Esophagus squamous epithelium (tissue), 5 donors: ENCODE measurements at regions not wholly inside any gene's neighbourhood (a gene's known extent, or its start where the extent isn't known, plus 50 kb on each side); places are given as distances from the start of the nearest gene placed in this dataset.
"Not testable (repeated sequence)": the region's sequence is repeated elsewhere in the genome, so short reads cannot be mapped to it uniquely, and the experiment has no call there.

Experiments used
- DNase-seq: peaks from one replicate; lab custom pipeline; 2025; lab: John Stamatoyannopoulos, UW
- H3K27ac ChIP-seq, 4 donors: fragments of 200-600 bp; sonication (generic); one replicate each; pipeline ENCODE4 v1.5.1; 2016 to 2019; ENCODE audit warnings: mild to moderate bottlenecking in 1 of 4
- H3K27me3 ChIP-seq, 4 donors: fragments of 200-600 bp; sonication (generic); 1 replicate in 3 of 4; 2 replicates in 1 of 4; pipeline versions ENCODE4 v1.5.1 to v1.6.0; 2017 to 2021; ENCODE audit warnings: antibody characterized with exemption in 1 of 4
- H3K36me3 ChIP-seq, 3 donors: fragments of 200-600 bp; sonication (generic); one replicate each; pipeline ENCODE4 v1.5.1; 2016 to 2019
- H3K4me1 ChIP-seq, 3 donors: fragments of 200-600 bp; sonication (generic); one replicate each; pipeline ENCODE4 v1.5.1; 2017 to 2019
- H3K4me3 ChIP-seq, 4 donors: fragments of 200-600 bp; sonication (generic); 1 replicate in 3 of 4; 2 replicates in 1 of 4; pipeline ENCODE4 v1.5.1; 2016 to 2019; ENCODE audit warnings: mild to moderate bottlenecking in 2 of 4, moderate library complexity in 1 of 4
- H3K9me3 ChIP-seq, 3 donors: fragments of 200-600 bp; sonication (generic); one replicate each; pipeline ENCODE4 v1.5.1; 2016 to 2019
- CTCF ChIP-seq, 6 experiments: fragments of 450-650 bp in 4 of 6; fragments of 200-600 bp in 2 of 6; sonication (generic) in 2 of 6; IDR thresholded peaks; one replicate each; pipeline ENCODE4 v1.5.1; 2016 to 2019; ENCODE audit warnings: antibody characterized with exemption in 6 of 6, mild to moderate bottlenecking in 4 of 6, moderate library complexity in 4 of 6
- POLR2A ChIP-seq, 4 donors: fragments of 450-650 bp; IDR thresholded peaks; one replicate each; pipeline ENCODE4 v1.6.1; 2017; ENCODE audit warnings: antibody characterized with exemption in 4 of 4, mild to moderate bottlenecking in 4 of 4, moderate library complexity in 3 of 4
- WGBS, 2 donors: methylation state at CpG; one replicate each; pipeline ENCODE4 v1.1.5; 2018; 5-methylcytosine and 5-hydroxymethylcytosine counted together
- intact Hi-C: fragments of 100-400 bp; cut with DNase I; formaldehyde crosslinking; loops from one replicate; pipeline ENCODE4 v1.15.0; 2022
- donor health status: DM: yes; HTN: yes; CAD: no.

- intact Hi-C loops, result no loop called here
- Histone ChIP-seq H3K27me3 (no peaks in the 10 kb centered on the region), H3K36me3 (no peaks in the 10 kb centered on the region), H3K27ac (no peak overlapping the region), H3K4me3 (no peak overlapping the region), H3K4me1 (no peaks in the 10 kb centered on the region), H3K9me3 (no peaks in the 10 kb centered on the region)
- TF ChIP-seq POLR2A (IDR thresholded peaks at IDR 0.05), result no peak
- no peak for TF ChIP-seq CTCF (IDR thresholded peaks at IDR 0.05)
- 8 to 16% methylated on average over 1 of the region's 1 CpG for whole genome bisulfite sequencing, 2 donors
- DNase-seq, result no peak
Observed at GRCh38 chr18:67402543-67402942, 114.0 kb downstream of the DSEL start.

- Histone ChIP-seq H3K4me3 (no peak overlapping the region), H3K36me3 (no peaks in the 10 kb centered on the region), H3K4me1 (no peaks in the 10 kb centered on the region), H3K9me3 (no peaks in the 10 kb centered on the region), H3K27me3 (no peaks in the 10 kb centered on the region), H3K27ac (no peak overlapping the region)
- no peak for DNase-seq
- TF ChIP-seq CTCF (IDR thresholded peaks at IDR 0.05) (no peak), POLR2A (IDR thresholded peaks at IDR 0.05) (no peak)
- 66 to 80% methylated on average over 4 of the region's 4 CpGs for WGBS, 2 donors
- intact Hi-C loops, result no loop called here
Observed at GRCh38 chr18:67400502-67401117, 115.9 kb downstream of the DSEL start.

DNA sequence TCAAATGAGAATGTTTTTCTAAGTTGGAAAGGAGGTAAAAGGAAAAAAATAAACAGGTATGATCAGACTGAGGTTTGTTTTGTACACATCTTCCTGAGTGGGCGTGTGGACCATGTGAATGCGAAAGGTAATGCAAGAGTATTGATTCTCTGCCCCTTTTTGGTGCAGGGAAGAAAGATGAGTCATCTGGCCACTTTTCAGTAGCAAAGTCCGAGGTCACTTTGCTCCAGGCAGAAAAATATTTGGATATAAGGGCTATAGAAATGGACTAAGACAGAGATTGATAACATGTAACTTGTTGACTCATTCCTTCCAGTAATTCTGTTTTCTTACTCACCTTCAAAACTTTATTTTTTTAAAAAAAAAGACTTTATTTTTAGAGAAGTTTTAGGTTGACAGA lies 130.5 kb downstream of the DSEL start:
- no peak overlapping the region for H3K4me3 ChIP-seq
- no peak overlapping the region for H3K27ac ChIP-seq
- H3K36me3 ChIP-seq, result no peaks in the 10 kb centered on the region
- TF ChIP-seq POLR2A (IDR thresholded peaks at IDR 0.05) (no peak), CTCF (IDR thresholded peaks at IDR 0.05) (no peak)
- no peaks in the 10 kb centered on the region for H3K4me1 ChIP-seq
- 39 to 53% methylated on average over 3 of the region's 3 CpGs for WGBS, 2 donors
- no peaks in the 10 kb centered on the region for H3K27me3 ChIP-seq
- intact Hi-C loops, result no loop called here
- no peak for DNase-seq
- H3K9me3 ChIP-seq, result no peaks in the 10 kb centered on the region

GRCh38 chr18:67385455-67385854 lies 131.1 kb downstream of the DSEL start:
- Histone ChIP-seq H3K9me3 (no peaks in the 10 kb centered on the region), H3K27ac (no peak overlapping the region), H3K4me1 (no peaks in the 10 kb centered on the region), H3K27me3 (no peaks in the 10 kb centered on the region), H3K36me3 (no peaks in the 10 kb centered on the region), H3K4me3 (no peak overlapping the region)
- intact Hi-C loops, result no loop called here
- TF ChIP-seq POLR2A (IDR thresholded peaks at IDR 0.05) (no peak), CTCF (IDR thresholded peaks at IDR 0.05) (no peak)
- WGBS, 2 donors, result 30 to 36% methylated on average over 6 of the region's 6 CpGs
- DNase-seq, result no peak

DNA sequence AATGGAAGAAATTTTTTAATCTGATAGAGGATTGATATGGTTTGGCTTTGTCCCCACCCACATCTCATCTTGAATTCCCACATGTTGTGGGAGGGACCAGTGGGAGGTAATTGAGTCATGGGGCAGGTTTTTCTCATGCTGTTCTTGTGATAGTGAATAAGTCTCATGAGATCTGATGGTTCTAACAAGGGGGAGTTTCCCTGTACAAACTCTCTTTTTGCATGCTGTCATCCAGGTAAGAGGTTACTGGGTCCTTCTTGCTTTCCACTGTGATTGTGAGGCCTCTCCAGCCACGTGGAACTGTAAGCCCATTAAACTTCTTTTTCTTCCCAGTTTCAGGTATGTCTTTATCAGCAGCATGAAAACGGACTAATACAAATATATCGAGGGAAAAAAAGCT lies 132.5 kb downstream of the DSEL start:
- H3K9me3 ChIP-seq, H3K27me3 ChIP-seq, intact Hi-C loops, H3K36me3 ChIP-seq, DNase-seq, H3K4me3 ChIP-seq, H3K27ac ChIP-seq, H3K4me1 ChIP-seq: not testable (repeated sequence)
- WGBS, 2 donors, result 68 to 74% methylated on average over 3 of the region's 3 CpGs
